ENCODE measurements at regions not wholly inside any gene's neighbourhood (a gene's known extent, or its start where the extent isn't known, plus 50 kb on each side); places are given as distances from the start of the nearest gene placed in this dataset.
"Not testable (repeated sequence)": the region's sequence is repeated elsewhere in the genome, so short reads cannot be mapped to it uniquely, and the experiment has no call there.

- DNase-seq (ENCODE audit: low read depth, low spot score): peak; percentile 29
Observed at GRCh38 chr14:56996721-56997399, 186.6 kb upstream of the OTX2 start.

- no peak for DNase-seq (ENCODE audit: low read depth, low spot score)
Observed at GRCh38 chr14:56995010-56995409, 184.7 kb upstream of the OTX2 start.

DNA sequence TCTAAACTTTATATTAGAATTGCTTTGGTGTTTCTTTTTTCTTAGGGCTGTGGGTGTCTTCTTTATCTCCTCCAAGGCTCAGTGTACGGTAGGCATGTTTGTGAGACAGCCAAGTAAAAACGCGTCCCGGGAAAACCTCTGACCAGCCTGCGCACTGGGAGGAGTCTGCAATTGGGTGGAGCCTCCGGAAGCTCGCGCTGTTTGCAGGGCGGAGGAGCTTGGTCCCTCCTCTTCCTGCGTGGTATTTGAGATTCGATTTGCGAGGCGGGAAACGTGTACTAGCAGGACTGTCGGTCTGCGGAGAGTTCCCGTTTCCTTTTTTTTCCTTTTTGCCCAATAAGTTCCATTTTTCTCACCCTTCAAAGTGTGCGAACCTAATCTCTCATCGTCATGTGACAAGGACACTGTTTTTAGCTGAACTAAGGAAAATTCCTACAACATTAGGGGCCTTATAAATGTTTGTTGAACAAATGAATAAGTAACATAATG is 182.1 kb upstream of the OTX2 start:
- no peak for DNase-seq (ENCODE audit: low read depth, low spot score)

DNA sequence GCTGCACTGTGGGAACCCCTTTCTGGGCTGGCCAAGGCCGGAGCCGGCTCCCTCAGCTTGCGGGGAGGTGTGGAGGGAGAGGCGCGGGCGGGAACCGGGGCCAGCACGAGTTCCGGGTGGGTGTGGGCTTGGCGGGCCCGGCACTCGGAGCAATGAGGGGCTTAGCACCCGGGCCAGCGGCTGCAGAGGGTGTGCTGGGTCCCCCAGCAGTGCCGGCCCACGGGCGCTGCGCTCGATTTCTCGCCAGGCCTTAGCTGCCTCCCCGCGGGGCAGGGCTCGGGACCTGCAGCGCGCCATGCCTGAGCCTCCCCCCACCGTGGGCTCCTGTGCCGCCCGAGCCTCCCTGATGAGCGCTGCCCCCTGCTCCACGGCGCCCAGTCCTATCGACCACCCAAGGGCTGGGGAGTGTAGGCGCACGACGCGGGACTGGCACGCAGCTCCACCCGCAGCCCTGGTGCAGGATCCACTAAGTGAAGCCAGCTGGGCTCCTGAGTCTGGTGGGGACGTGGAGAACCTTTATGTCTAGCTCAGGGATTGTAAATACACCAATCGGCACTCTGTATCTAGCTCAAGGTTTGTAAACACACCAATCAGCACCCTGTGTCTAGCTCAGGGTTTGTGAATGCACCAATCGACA is 180.8 kb upstream of the OTX2 start:
- not testable (repeated sequence) for DNase-seq (ENCODE audit: low read depth, low spot score)

DNA sequence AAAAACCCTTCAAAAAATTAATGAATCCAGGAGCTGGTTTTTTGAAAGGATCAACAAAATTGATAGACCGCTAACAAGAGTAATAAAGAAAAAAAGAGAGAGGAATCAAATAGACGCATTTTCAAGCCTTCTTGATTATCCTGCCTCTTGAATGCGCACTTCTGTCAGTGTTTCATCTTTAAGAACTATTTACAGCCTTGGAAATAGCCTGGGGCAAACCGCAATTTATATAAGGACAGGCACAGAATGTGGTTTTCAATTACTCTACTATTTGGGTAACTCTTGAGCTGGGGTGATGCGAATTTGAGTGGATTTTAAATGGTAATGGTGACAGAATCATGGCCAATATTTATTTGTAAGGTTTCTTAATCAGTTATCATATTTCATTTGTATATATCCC is 179.1 kb upstream of the OTX2 start:
- no peak for DNase-seq (ENCODE audit: low read depth, low spot score)

- no peak for DNase-seq (ENCODE audit: low read depth, low spot score)
Observed at GRCh38 chr14:56979936-56980335, 169.7 kb upstream of the OTX2 start.

GRCh38 chr14:56976211-56976610 is 165.9 kb upstream of the OTX2 start:
- DNase-seq (ENCODE audit: low read depth, low spot score): no peak

- no peak for DNase-seq (ENCODE audit: low read depth, low spot score)
Observed at GRCh38 chr14:56975521-56975920, 165.2 kb upstream of the OTX2 start.

DNA sequence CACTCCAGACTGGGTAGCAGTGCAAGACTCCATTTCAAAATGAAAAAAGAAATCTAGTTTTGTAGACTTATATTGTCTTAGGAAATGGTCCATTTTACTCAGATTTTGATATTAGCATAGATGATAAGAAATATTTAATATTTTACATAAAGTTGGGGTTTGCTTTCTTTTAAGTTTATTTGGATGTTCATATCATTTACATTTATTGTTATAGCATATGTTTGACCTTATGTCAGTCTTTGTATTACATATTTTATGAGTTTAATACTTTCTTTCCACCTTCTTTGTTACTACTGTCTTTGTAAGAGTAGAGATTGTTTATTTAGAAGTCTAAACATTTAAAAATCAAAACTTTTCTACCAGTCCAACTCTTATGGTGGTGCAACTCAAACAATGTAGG is 162.7 kb upstream of the OTX2 start:
- DNase-seq (ENCODE audit: low read depth, low spot score): no peak

DNA sequence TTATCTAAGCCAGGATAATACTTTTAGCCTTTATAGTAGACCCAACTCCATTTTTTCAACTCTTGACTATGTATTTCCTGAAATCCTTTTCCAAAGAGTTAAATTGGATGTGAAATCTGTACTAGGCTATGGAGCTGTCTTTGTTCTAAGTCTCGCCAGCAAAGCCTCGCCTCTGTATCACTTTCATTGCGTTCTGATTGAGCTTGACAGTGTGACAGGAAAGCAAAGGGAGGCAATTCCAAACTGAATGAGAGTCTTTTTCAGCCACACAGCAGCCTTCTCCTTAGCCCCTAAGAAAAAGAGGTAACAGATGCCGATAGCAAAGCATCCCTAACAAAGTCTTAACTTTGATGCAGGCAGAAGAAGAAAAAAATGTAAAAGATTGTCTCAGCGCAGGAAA is 154.6 kb upstream of the OTX2 start:
- DNase-seq (ENCODE audit: low read depth, low spot score): no peak

DNA sequence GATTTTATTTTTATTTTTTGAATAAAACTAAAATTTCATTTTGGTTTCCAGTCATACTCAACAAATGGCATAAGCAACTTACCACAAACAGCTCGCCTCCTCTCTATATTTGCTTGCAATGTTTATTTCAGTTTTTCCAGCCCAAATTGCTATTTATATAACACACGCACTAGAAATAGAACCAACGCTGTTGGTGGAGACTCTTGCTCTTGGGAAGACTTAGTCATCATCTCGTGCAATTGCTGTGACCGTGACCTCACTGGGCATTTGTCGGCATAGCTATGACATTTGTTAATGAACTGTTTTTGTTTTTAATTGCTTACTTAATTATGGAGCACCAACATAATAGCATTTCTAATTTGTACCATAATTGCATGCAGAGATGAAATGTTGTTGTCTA is 153.1 kb upstream of the OTX2 start:
- DNase-seq (ENCODE audit: low read depth, low spot score): no peak

- DNase-seq (ENCODE audit: low read depth, low spot score): no peak
Observed at GRCh38 chr14:56962444-56963080, 152.3 kb upstream of the OTX2 start.

DNA sequence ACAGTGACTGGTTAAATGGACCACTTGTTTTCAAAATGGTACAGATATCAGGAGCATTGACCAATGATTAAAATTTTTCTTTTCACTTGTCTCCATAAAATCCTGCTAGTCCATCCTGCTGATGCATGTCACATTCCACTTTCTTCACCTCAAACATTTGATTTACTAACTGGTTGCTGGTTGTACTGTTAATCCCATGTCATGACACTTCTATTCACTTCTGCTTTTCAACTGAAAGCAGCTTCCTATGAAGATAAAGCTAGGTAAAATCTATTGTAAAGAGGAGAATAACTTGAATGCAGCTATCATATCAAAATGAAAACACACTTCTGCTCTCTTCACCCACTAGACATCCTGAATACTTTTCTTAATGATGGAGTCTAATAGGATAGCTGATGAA is 149.6 kb upstream of the OTX2 start:
- DNase-seq (ENCODE audit: low read depth, low spot score): no peak

DNA sequence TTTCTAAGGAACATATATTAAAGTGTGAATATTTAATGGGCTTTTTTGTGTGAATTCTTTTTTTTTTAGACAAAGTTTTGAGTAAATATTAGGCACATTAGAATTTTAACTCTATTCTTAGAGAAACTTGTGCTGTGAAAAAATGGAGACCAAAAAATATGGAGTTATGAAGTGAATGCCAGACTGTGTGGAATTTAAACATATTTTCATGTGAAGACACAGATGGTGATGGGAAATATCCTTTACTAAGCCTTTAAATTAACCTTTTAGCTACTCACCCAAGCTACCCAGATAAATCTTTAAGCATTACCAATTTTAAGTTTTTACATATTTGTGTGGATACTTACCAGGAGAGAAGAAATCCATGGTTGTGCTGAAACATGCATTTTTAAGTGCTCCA is 148.8 kb upstream of the OTX2 start:
- DNase-seq (ENCODE audit: low read depth, low spot score): no peak

DNA sequence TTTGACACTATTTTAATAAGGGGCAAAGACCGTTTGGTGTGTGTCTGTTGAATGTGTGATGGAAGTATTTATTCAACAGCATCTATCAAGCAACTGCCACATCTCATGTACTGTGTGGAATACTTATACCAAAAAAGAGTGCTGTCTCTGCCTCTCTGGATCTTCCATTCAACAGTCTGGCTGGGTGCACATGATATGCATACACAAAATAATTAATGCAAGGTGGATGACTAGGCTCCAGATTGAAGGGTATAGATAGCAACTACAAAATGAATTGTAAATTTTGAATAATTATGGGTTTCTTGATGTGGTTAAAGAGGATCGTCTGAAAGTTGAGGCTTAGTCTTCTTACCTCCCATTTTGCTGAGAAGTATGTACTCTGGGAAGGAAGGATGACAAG is 145.9 kb upstream of the OTX2 start:
- DNase-seq (ENCODE audit: low read depth, low spot score): no peak

DNA sequence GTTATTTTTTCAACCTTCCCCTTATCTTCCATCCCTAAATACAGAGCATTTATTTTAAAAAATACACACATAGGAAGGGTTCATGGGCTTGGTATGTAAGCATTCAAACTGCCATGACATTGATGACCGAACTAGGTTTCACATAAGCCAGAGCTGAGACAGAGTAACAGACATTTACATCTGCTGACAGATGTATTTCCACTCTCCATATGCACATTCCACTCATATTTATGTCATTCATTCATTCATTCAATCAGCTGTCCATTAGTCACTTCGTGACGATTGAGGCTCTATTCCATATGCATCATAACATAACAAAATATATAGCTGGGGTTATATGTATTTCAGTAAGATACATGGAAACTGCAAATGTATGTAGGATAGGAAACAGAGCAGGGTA is 145.5 kb upstream of the OTX2 start:
- no peak for DNase-seq (ENCODE audit: low read depth, low spot score)

GRCh38 chr14:56953884-56954283 is 143.6 kb upstream of the OTX2 start:
- DNase-seq (ENCODE audit: low read depth, low spot score): no peak

- no peak for DNase-seq (ENCODE audit: low read depth, low spot score)
Observed at GRCh38 chr14:56952766-56953473, 142.6 kb upstream of the OTX2 start.

DNA sequence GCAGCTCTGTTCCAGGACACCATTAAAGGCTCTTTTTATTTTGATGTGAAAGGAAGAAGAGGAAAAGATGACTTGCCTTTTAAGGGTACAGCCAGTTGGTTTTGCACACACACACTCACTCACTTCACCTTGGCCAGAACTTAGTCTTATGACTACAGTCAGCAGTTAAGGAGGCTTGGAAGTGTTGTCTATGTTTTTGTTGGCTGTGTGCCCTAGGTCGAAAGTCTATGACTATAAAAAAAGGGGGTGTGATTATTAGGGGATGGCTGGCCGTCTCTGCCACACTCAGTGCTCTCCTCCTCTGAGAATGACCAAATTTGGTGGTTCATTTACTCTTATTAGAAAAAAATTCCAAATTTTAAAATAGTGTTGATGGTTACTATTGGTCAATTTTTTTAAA is 139.5 kb upstream of the OTX2 start:
- no peak for DNase-seq (ENCODE audit: low read depth, low spot score)

- DNase-seq (ENCODE audit: low read depth, low spot score): no peak
Observed at GRCh38 chr14:56945291-56945690, 135.0 kb upstream of the OTX2 start.

DNA sequence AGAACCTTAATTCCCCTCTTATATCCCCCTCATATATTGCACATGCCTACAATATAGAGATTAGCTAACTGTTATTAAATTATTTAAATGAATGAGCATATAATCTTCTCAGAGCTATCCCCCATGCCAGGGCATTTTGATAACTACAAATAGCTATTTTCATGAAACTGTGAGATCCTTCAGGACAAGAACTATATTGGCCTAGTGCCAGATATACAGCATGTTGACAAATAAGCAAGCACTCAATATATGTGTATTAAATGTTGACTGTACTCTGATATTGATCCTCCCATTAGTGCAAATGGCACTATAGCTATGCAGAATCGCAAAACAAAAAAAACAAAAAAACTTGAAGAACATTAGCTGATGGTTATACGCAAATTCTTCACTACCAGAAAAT is 134.1 kb upstream of the OTX2 start:
- no peak for DNase-seq (ENCODE audit: low read depth, low spot score)

GRCh38 chr14:56933446-56933845 is 123.2 kb upstream of the OTX2 start:
- DNase-seq (ENCODE audit: low read depth, low spot score): no peak

Measured in ELF-1 (cell line).